ENCODE measurements at regions not wholly inside any gene's neighbourhood (a gene's known extent, or its start where the extent isn't known, plus 50 kb on each side); places are given as distances from the start of the nearest gene placed in this dataset.

DNA sequence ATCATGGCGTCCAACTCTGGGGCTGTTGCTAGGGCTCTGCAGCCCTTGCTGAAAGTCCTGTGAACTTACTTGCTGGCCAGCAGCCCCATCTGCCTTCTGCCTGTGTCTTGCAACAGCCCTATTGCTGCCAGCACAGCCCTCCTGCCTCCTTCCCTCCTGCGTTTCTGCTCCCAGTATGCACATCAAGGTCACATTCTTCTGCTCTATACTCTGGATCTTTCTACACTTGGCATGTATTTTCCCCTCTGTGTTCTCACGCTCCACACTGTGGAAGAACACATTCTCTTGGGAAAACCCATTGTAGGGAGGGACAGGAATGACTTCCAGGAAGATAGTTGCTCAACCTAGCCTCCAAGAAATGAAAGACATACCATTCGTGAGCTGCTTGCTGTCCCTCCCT is 80.9 kb upstream of the PHACTR2 start:
- CTCF ChIA-PET = no interaction called here

DNA sequence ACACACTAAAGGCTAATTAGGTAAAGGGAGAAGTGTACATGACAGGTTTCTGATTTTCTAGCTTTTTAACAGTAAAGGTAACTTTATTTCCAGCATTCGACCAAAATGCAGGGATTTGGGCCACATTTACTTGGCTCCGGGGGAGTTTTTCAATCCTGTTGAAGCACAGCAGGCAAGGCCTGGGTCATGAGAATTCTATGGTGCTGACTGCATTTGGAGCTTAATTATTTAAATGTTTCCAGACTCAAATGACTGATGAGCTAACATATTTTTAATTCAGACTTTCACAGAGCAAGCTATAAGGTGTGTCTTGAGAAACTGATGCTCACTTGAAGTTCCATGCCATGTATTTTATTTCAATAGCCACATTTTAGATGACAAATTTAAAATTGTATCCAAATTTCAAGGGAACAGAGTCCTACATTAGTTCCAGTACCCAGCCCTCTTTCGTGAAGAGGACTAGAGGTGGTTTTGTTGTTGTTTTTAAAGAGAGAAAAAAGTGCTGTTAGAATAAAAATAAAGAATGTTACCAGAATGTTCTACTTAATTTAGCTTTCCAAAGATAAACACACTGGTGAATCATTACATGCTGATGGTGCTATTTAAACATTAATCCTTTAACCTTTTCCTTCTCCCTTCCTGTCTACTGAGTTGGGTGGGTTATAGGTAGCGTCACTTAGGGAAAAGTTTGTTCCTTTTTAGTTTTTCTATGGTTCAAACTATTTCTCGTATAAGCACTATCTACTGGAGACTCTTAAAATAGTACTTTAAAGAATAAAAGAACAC is 82.3 kb upstream of the PHACTR2 start:
- TF ChIP-seq, protein P1, sequence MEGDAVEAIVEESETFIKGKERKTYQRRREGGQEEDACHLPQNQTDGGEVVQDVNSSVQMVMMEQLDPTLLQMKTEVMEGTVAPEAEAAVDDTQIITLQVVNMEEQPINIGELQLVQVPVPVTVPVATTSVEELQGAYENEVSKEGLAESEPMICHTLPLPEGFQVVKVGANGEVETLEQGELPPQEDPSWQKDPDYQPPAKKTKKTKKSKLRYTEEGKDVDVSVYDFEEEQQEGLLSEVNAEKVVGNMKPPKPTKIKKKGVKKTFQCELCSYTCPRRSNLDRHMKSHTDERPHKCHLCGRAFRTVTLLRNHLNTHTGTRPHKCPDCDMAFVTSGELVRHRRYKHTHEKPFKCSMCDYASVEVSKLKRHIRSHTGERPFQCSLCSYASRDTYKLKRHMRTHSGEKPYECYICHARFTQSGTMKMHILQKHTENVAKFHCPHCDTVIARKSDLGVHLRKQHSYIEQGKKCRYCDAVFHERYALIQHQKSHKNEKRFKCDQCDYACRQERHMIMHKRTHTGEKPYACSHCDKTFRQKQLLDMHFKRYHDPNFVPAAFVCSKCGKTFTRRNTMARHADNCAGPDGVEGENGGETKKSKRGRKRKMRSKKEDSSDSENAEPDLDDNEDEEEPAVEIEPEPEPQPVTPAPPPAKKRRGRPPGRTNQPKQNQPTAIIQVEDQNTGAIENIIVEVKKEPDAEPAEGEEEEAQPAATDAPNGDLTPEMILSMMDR (IDR thresholded peaks at IDR 0.05; ENCODE audit: insufficient read depth, low read depth, low read length) = no peak
- H3K36me3 ChIP-seq (ENCODE audit: control insufficient read depth, insufficient read depth, low read length) = no peaks in the 10 kb centered on the region
- H3K4me3 ChIP-seq (ENCODE audit: low read depth, low read length) = no peak overlapping the region
- POLR2A ChIA-PET = no interaction called here
- CTCF ChIA-PET = interaction anchor here (0.9 to 1.7 kb wide), 2 partner anchors 14 to 19 kb away, joined by 3 to 4 read pairs; no protein-coding TSS in a partner anchor
- H3K27me3 ChIP-seq (ENCODE audit: control insufficient read depth, insufficient read depth, low read length) = no peaks in the 10 kb centered on the region
- DNase-seq (ENCODE audit: low read depth) = no peak

More for the DNA sequence above, 80.9 kb upstream of the PHACTR2 start:
- no peak for DNase-seq (ENCODE audit: low read depth)
- Histone ChIP-seq H3K27me3 (ENCODE audit: control insufficient read depth, insufficient read depth, low read length) (no peaks in the 10 kb centered on the region), H3K4me3 (ENCODE audit: low read depth, low read length) (no peak overlapping the region), H3K36me3 (ENCODE audit: control insufficient read depth, insufficient read depth, low read length) (no peaks in the 10 kb centered on the region)
- TF ChIP-seq, protein P1 (IDR thresholded peaks at IDR 0.05; ENCODE audit: insufficient read depth, low read depth, low read length) = no peak
- POLR2A ChIA-PET = no interaction called here

DNA sequence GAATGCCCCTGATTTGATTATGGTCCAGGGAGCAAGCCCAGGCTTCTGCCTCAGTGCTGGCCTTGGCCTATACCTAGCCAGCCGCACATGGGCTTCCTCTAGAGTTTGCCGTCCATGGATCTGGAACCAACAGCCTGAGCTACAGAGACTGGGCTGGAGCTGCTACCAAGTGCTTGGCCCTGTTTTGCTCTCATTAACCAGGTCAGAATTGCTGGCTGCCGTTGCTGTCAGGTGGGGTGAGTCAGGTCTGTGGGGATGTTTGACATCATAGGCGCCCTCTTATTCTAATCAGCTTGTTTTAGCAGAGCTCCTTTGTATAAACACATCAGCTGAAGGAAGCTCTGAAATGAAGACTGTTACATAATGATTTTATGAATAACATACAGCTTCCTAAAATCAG is 83.1 kb upstream of the PHACTR2 start:
- H3K4me3 ChIP-seq (ENCODE audit: low read depth, low read length) = no peak overlapping the region
- H3K27me3 ChIP-seq (ENCODE audit: control insufficient read depth, insufficient read depth, low read length) = no peaks in the 10 kb centered on the region
- no peaks in the 10 kb centered on the region for H3K36me3 ChIP-seq (ENCODE audit: control insufficient read depth, insufficient read depth, low read length)
- no peak for DNase-seq (ENCODE audit: low read depth)
- POLR2A ChIA-PET = no interaction called here
- CTCF ChIA-PET = interaction anchor here (1.7 kb wide), 1 partner anchor 14 kb away, joined by 4 read pairs; no protein-coding TSS in a partner anchor
- TF ChIP-seq, protein P1 (IDR thresholded peaks at IDR 0.05; ENCODE audit: insufficient read depth, low read depth, low read length) = no peak

DNA sequence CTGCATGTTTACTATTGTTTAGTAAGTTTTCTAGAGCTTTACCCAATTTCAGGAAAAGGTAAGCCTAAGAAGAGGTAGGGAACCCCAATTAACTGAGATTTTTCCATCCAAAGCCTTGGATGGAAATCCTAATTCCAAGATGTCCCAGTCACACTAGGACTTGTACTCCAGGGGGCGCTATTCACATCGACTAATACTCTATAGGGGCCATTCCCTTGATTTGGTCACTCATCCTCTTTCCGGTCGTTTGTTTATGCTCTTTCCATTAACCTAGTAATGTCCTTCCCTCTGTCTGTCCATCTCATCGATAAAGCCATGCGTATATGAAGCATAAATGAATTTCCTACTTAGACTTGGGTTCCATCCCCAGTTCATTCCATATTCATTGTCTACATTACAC is 80.8 kb upstream of the FUCA2 start:
- Histone ChIP-seq H3K27me3 (ENCODE audit: control insufficient read depth, insufficient read depth, low read length) (no peaks in the 10 kb centered on the region), H3K4me3 (ENCODE audit: low read depth, low read length) (no peak overlapping the region), H3K36me3 (ENCODE audit: control insufficient read depth, insufficient read depth, low read length) (no peaks in the 10 kb centered on the region)
- CTCF ChIA-PET = interaction anchor here (1.5 kb wide), 1 partner anchor 17 kb away, joined by 5 read pairs; no protein-coding TSS in a partner anchor
- TF ChIP-seq, protein P1 (IDR thresholded peaks at IDR 0.05; ENCODE audit: insufficient read depth, low read depth, low read length) = no peak
- POLR2A ChIA-PET = no interaction called here
- DNase-seq (ENCODE audit: low read depth) = no peak

DNA sequence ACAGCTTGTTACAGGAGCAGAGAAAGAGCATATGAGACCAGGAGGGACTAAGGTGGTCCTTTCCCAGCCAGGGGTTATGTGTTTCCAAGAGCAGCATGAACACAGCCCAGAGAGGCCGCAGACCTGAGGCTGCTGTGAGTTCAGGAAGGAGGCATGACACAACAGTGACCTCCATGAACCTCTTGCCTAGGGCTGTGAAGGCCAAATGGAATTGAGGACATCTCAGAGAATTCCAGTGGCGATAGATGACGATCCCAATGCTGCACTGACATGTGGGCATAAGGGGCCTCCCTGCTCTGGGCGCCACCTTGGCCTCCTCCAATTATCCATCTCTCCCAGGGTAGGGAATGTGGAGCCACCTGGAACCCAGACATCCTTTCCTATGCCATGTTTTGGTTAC is 79.9 kb upstream of the FUCA2 start:
- TF ChIP-seq, protein P1 (IDR thresholded peaks at IDR 0.05; ENCODE audit: insufficient read depth, low read depth, low read length) = no peak
- DNase-seq (ENCODE audit: low read depth) = no peak
- ChIA-PET POLR2A (no interaction called here), CTCF (interaction anchor here (1.5 kb wide), 1 partner anchor 16 kb away, joined by 5 read pairs; no protein-coding TSS in a partner anchor)
- H3K27me3 ChIP-seq (ENCODE audit: control insufficient read depth, insufficient read depth, low read length) = no peaks in the 10 kb centered on the region
- H3K4me3 ChIP-seq (ENCODE audit: low read depth, low read length) = no peak overlapping the region
- no peaks in the 10 kb centered on the region for H3K36me3 ChIP-seq (ENCODE audit: control insufficient read depth, insufficient read depth, low read length)
